ENCODE measurements at regions not wholly inside any gene's neighbourhood (a gene's known extent, or its start where the extent isn't known, plus 50 kb on each side); places are given as distances from the start of the nearest gene placed in this dataset.

DNA sequence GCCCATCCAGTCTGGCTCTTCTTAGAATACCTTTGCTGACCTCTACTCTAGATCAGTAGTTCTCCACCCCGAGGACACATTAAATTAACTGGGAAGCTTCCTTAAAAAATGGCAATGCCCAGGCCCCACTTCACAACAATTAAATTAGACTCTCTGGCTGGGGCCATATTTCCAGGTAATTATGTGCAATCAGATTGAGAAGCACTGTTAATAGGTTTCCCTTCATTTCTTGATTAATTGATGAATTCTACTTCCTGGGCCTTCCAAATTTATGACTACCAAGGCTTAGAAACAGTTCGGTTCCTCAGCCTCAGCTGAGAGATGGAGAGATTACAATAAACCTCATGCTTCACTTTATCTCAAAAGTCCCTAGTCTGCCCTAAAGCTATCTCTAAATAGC is 71.7 kb upstream of the LIMCH1 start (continued):
- TF ChIP-seq, protein P1, sequence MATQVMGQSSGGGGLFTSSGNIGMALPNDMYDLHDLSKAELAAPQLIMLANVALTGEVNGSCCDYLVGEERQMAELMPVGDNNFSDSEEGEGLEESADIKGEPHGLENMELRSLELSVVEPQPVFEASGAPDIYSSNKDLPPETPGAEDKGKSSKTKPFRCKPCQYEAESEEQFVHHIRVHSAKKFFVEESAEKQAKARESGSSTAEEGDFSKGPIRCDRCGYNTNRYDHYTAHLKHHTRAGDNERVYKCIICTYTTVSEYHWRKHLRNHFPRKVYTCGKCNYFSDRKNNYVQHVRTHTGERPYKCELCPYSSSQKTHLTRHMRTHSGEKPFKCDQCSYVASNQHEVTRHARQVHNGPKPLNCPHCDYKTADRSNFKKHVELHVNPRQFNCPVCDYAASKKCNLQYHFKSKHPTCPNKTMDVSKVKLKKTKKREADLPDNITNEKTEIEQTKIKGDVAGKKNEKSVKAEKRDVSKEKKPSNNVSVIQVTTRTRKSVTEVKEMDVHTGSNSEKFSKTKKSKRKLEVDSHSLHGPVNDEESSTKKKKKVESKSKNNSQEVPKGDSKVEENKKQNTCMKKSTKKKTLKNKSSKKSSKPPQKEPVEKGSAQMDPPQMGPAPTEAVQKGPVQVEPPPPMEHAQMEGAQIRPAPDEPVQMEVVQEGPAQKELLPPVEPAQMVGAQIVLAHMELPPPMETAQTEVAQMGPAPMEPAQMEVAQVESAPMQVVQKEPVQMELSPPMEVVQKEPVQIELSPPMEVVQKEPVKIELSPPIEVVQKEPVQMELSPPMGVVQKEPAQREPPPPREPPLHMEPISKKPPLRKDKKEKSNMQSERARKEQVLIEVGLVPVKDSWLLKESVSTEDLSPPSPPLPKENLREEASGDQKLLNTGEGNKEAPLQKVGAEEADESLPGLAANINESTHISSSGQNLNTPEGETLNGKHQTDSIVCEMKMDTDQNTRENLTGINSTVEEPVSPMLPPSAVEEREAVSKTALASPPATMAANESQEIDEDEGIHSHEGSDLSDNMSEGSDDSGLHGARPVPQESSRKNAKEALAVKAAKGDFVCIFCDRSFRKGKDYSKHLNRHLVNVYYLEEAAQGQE (IDR thresholded peaks at IDR 0.05; ENCODE audit: unreplicated experiment): no peak
- TF ChIP-seq, protein P2, sequence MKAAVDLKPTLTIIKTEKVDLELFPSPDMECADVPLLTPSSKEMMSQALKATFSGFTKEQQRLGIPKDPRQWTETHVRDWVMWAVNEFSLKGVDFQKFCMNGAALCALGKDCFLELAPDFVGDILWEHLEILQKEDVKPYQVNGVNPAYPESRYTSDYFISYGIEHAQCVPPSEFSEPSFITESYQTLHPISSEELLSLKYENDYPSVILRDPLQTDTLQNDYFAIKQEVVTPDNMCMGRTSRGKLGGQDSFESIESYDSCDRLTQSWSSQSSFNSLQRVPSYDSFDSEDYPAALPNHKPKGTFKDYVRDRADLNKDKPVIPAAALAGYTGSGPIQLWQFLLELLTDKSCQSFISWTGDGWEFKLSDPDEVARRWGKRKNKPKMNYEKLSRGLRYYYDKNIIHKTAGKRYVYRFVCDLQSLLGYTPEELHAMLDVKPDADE (IDR thresholded peaks at IDR 0.05): no peak

GRCh38 chr4:41468122-41468521 is 69.8 kb upstream of the LIMCH1 start:
- TF ChIP-seq CREB1 (CRISPR knock-in tag; IDR thresholded peaks at IDR 0.05; ENCODE audit: low read depth) (no peak), NANOG (IDR thresholded peaks at IDR 0.05; ENCODE audit: borderline replicate concordance) (no peak), JUNB (IDR thresholded peaks at IDR 0.05; ENCODE audit: unreplicated experiment) (no peak), ZNF331 (CRISPR knock-in tag; IDR thresholded peaks at IDR 0.05; ENCODE audit: low read depth) (no peak), POLR2AphosphoS5 (IDR thresholded peaks at IDR 0.05; ENCODE audit: low read depth) (no peak)
- TF ChIP-seq, protein P2 (IDR thresholded peaks at IDR 0.05): no peak
- TF ChIP-seq, protein P3, sequence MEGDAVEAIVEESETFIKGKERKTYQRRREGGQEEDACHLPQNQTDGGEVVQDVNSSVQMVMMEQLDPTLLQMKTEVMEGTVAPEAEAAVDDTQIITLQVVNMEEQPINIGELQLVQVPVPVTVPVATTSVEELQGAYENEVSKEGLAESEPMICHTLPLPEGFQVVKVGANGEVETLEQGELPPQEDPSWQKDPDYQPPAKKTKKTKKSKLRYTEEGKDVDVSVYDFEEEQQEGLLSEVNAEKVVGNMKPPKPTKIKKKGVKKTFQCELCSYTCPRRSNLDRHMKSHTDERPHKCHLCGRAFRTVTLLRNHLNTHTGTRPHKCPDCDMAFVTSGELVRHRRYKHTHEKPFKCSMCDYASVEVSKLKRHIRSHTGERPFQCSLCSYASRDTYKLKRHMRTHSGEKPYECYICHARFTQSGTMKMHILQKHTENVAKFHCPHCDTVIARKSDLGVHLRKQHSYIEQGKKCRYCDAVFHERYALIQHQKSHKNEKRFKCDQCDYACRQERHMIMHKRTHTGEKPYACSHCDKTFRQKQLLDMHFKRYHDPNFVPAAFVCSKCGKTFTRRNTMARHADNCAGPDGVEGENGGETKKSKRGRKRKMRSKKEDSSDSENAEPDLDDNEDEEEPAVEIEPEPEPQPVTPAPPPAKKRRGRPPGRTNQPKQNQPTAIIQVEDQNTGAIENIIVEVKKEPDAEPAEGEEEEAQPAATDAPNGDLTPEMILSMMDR (conservative IDR thresholded peaks at IDR 0.05; ENCODE audit: low read depth in 2 of 2): no peak
- Mint-ChIP-seq H3K4me1 (peaks cover 22% of the 10 kb centered on the region), H3K27ac (no peak overlapping the region), H3K4me3 (no peak overlapping the region), H3K36me3 (ENCODE audit: low read depth) (no peaks in the 10 kb centered on the region), H3K9me3 (no peaks in the 10 kb centered on the region), H3K27me3 (ENCODE audit: insufficient read depth, low read depth, poor library complexity) (peaks cover 9% of the 10 kb centered on the region)
- no peak overlapping the region for H3K4me2 ChIP-seq
- H3K36me3 ChIP-seq (ENCODE audit: insufficient read depth): no peaks in the 10 kb centered on the region
- no peak overlapping the region for H3K4me3 ChIP-seq
- H3K79me2 ChIP-seq (replicated peaks; ENCODE audit: insufficient read depth): no peaks in the 10 kb centered on the region
- no peaks in the 10 kb centered on the region for H4K20me1 ChIP-seq (replicated peaks; ENCODE audit: insufficient read depth)
- H2AFZ ChIP-seq: no peak overlapping the region
- no peaks in the 10 kb centered on the region for H3F3A ChIP-seq (replicated peaks; ENCODE audit: low read depth)
- peaks cover 7% of the 10 kb centered on the region; the same call in 1 of the 2 replicates for H3K4me1 ChIP-seq (ENCODE audit: insufficient read depth)
- H3K9me2 ChIP-seq (ENCODE audit: insufficient read depth): no peaks in the 10 kb centered on the region
- DNase-seq (ENCODE audit: low spot score) (no peak), ATAC-seq (peak; percentile 41; the same call in 2 of the 3 replicates)
- no peak overlapping the region for H3K27ac ChIP-seq (ENCODE audit: low read depth)
- H3K27me3 ChIP-seq (ENCODE audit: insufficient read depth): no peaks in the 10 kb centered on the region
